ENCODE measurements at regions not wholly inside any gene's neighbourhood (a gene's known extent, or its start where the extent isn't known, plus 50 kb on each side); places are given as distances from the start of the nearest gene placed in this dataset.

GRCh38 chr2:19038071-19039015 lies 320.1 kb downstream of the OSR1 start:
- Histone ChIP-seq H3K4me3 (no peak overlapping the region), H3K9me3 (no peaks in the 10 kb centered on the region), H3K27me3 (no peaks in the 10 kb centered on the region), H3K4me1 (peaks cover 4% of the 10 kb centered on the region), H3K27ac (no peak overlapping the region), H3K36me3 (no peaks in the 10 kb centered on the region)
- TF ChIP-seq POLR2AphosphoS5 (IDR thresholded peaks at IDR 0.05) (no peak), EP300 (IDR thresholded peaks at IDR 0.05) (no peak), CTCF (IDR thresholded peaks at IDR 0.05) (no peak), POLR2A (IDR thresholded peaks at IDR 0.05) (no peak)
- DNase-seq (ENCODE audit: low spot score in 2 of 2) = no peak
- WGBS = 58% methylated on average over 3 of the region's 3 CpGs

- Histone ChIP-seq H3K4me1 (peaks cover 4% of the 10 kb centered on the region), H3K36me3 (no peaks in the 10 kb centered on the region), H3K4me3 (no peak overlapping the region), H3K9me3 (no peaks in the 10 kb centered on the region), H3K27ac (no peak overlapping the region), H3K27me3 (no peaks in the 10 kb centered on the region)
- no peak for DNase-seq (ENCODE audit: low spot score in 2 of 2)
- no peak for TF ChIP-seq EP300 (IDR thresholded peaks at IDR 0.05)
- no peak for TF ChIP-seq CTCF (IDR thresholded peaks at IDR 0.05)
- TF ChIP-seq POLR2A (IDR thresholded peaks at IDR 0.05) = no peak
- TF ChIP-seq POLR2AphosphoS5 (IDR thresholded peaks at IDR 0.05) = no peak
Observed at GRCh38 chr2:19036091-19036490, 322.3 kb downstream of the OSR1 start.

- no peak for TF ChIP-seq POLR2AphosphoS5 (IDR thresholded peaks at IDR 0.05)
- TF ChIP-seq CTCF (IDR thresholded peaks at IDR 0.05) = no peak
- no peak for TF ChIP-seq POLR2A (IDR thresholded peaks at IDR 0.05)
- TF ChIP-seq EP300 (IDR thresholded peaks at IDR 0.05) = no peak
- no peak overlapping the region for H3K27ac ChIP-seq
- no peaks in the 10 kb centered on the region for H3K36me3 ChIP-seq
- H3K27me3 ChIP-seq = no peaks in the 10 kb centered on the region
- no peaks in the 10 kb centered on the region for H3K9me3 ChIP-seq
- 67% methylated on average over 3 of the region's 3 CpGs for WGBS
- H3K4me1 ChIP-seq = peaks cover 4% of the 10 kb centered on the region
- DNase-seq (ENCODE audit: low spot score in 2 of 2) = no peak
- H3K4me3 ChIP-seq = no peak overlapping the region
Observed at GRCh38 chr2:19035238-19035637, 323.2 kb downstream of the OSR1 start.

- 79% methylated on average over 3 of the region's 3 CpGs for WGBS
- Histone ChIP-seq H3K4me3 (no peak overlapping the region), H3K36me3 (no peaks in the 10 kb centered on the region), H3K9me3 (no peaks in the 10 kb centered on the region), H3K4me1 (peaks cover 4% of the 10 kb centered on the region), H3K27ac (no peak overlapping the region), H3K27me3 (no peaks in the 10 kb centered on the region)
- no peak for DNase-seq (ENCODE audit: low spot score in 2 of 2)
- TF ChIP-seq CTCF (IDR thresholded peaks at IDR 0.05) (no peak), POLR2A (IDR thresholded peaks at IDR 0.05) (no peak)
Observed at GRCh38 chr2:19033240-19033639, 325.2 kb downstream of the OSR1 start.

GRCh38 chr2:19031642-19032041 lies 326.8 kb downstream of the OSR1 start:
- TF ChIP-seq CTCF (IDR thresholded peaks at IDR 0.05) = no peak
- no peak for TF ChIP-seq EP300 (IDR thresholded peaks at IDR 0.05)
- TF ChIP-seq POLR2AphosphoS5 (IDR thresholded peaks at IDR 0.05) = no peak
- no peak for TF ChIP-seq POLR2A (IDR thresholded peaks at IDR 0.05)
- Histone ChIP-seq H3K9me3 (no peaks in the 10 kb centered on the region), H3K4me3 (no peak overlapping the region), H3K27me3 (no peaks in the 10 kb centered on the region), H3K36me3 (no peaks in the 10 kb centered on the region), H3K27ac (no peak overlapping the region), H3K4me1 (no peaks in the 10 kb centered on the region)
- WGBS = 88% methylated on average over 1 of the region's 1 CpG
- no peak for DNase-seq (ENCODE audit: low spot score in 2 of 2)

Data from suprapubic skin (tissue), 4 donors.